ENCODE measurements at regions not wholly inside any gene's neighbourhood (a gene's known extent, or its start where the extent isn't known, plus 50 kb on each side); places are given as distances from the start of the nearest gene placed in this dataset.

DNA sequence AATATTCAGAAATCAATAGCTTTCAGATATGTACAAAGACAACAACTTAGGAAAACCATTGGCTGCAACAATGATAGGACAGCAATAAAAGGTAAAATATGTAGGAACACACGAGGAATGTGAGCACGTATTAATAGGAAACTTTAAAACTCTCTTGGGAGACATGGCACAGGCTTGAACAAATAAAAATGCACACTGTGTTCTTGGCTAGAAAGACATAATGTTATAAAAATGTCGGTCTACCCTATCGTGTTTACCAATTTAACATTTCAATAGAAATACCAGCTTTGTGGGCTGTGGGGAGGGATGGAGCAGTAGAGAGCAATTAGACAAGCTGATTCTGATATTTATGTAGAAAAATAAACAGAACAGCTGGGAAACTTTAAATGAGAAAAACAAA lies 69.0 kb upstream of the FAM9B start:
- no peak for TF ChIP-seq POLR2AphosphoS5 (IDR thresholded peaks at IDR 0.05; ENCODE audit: low read depth, low read length)
- TF ChIP-seq SIN3A (IDR thresholded peaks at IDR 0.05; ENCODE audit: borderline replicate concordance, insufficient read depth, low read length) = no peak
- TF ChIP-seq FOXP2 (optimal IDR thresholded peaks at IDR 0.05; ENCODE audit: borderline replicate concordance, extremely low read depth, extremely low read length, insufficient read depth) = no peak

GRCh38 chrX:9108054-9108453 lies 74.1 kb upstream of the FAM9B start:
- TF ChIP-seq SIN3A (IDR thresholded peaks at IDR 0.05; ENCODE audit: borderline replicate concordance, insufficient read depth, low read length) (no peak), TAF1 (IDR thresholded peaks at IDR 0.05; ENCODE audit: borderline replicate concordance, insufficient read depth, low read length) (no peak), FOXP2 (optimal IDR thresholded peaks at IDR 0.05; ENCODE audit: borderline replicate concordance, extremely low read depth, extremely low read length, insufficient read depth) (no peak), POLR2AphosphoS5 (IDR thresholded peaks at IDR 0.05; ENCODE audit: low read depth, low read length) (no peak)
- TF ChIP-seq, protein P1, sequence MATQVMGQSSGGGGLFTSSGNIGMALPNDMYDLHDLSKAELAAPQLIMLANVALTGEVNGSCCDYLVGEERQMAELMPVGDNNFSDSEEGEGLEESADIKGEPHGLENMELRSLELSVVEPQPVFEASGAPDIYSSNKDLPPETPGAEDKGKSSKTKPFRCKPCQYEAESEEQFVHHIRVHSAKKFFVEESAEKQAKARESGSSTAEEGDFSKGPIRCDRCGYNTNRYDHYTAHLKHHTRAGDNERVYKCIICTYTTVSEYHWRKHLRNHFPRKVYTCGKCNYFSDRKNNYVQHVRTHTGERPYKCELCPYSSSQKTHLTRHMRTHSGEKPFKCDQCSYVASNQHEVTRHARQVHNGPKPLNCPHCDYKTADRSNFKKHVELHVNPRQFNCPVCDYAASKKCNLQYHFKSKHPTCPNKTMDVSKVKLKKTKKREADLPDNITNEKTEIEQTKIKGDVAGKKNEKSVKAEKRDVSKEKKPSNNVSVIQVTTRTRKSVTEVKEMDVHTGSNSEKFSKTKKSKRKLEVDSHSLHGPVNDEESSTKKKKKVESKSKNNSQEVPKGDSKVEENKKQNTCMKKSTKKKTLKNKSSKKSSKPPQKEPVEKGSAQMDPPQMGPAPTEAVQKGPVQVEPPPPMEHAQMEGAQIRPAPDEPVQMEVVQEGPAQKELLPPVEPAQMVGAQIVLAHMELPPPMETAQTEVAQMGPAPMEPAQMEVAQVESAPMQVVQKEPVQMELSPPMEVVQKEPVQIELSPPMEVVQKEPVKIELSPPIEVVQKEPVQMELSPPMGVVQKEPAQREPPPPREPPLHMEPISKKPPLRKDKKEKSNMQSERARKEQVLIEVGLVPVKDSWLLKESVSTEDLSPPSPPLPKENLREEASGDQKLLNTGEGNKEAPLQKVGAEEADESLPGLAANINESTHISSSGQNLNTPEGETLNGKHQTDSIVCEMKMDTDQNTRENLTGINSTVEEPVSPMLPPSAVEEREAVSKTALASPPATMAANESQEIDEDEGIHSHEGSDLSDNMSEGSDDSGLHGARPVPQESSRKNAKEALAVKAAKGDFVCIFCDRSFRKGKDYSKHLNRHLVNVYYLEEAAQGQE (IDR thresholded peaks at IDR 0.05; ENCODE audit: insufficient read depth in 1 of 2, low read depth in 2 of 2, low read length in 2 of 2) = no peak

DNA sequence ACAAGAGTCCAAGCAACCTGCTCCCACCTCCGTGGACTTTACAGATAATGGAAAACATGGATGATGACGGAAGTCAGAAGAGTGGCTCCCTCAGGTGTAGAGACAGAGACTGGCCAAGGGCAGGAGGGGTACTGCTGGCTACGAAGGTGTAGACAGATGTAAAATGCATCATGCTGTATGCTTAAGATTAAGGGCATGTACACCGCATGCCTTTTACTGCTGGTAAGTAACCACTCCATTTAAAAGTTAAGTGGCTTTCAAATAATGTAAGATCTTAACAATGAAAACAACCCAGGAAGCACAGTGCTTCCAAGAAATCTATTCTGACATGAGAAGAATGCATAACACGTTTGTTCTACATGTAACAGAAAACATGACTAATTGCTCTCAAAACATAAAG lies 76.9 kb upstream of the FAM9B start:
- TF ChIP-seq, protein P1 (IDR thresholded peaks at IDR 0.05; ENCODE audit: insufficient read depth in 1 of 2, low read depth in 2 of 2, low read length in 2 of 2) = no peak
- TF ChIP-seq TAF1 (IDR thresholded peaks at IDR 0.05; ENCODE audit: borderline replicate concordance, insufficient read depth, low read length) (no peak), FOXP2 (optimal IDR thresholded peaks at IDR 0.05; ENCODE audit: borderline replicate concordance, extremely low read depth, extremely low read length, insufficient read depth) (no peak), SIN3A (IDR thresholded peaks at IDR 0.05; ENCODE audit: borderline replicate concordance, insufficient read depth, low read length) (no peak)

DNA sequence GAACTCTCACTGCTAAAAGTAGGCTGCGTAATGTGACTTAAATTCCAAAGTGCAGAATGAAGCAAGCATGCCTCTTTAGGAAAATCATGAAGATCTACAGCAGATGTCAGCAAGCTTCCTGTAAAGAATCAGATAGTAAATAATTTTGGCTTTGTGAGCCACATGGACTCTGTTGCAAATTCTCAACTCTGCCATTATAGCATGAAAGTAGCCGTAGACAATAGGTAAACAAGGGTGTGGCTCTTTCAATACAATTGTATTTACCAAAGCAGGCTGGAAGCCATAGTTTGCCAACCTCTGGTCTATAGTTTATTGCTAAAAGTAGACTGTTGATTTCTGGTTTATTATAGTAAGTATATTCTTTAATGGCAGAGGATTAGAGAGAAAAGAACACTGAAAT lies 80.3 kb upstream of the FAM9B start:
- TF ChIP-seq, protein P1 (IDR thresholded peaks at IDR 0.05; ENCODE audit: insufficient read depth in 1 of 2, low read depth in 2 of 2, low read length in 2 of 2) = no peak
- TF ChIP-seq POLR2AphosphoS5 (IDR thresholded peaks at IDR 0.05; ENCODE audit: low read depth, low read length) = no peak
- TF ChIP-seq TAF1 (IDR thresholded peaks at IDR 0.05; ENCODE audit: borderline replicate concordance, insufficient read depth, low read length) = no peak
- no peak for TF ChIP-seq SIN3A (IDR thresholded peaks at IDR 0.05; ENCODE audit: borderline replicate concordance, insufficient read depth, low read length)
- no peak for TF ChIP-seq FOXP2 (optimal IDR thresholded peaks at IDR 0.05; ENCODE audit: borderline replicate concordance, extremely low read depth, extremely low read length, insufficient read depth)

DNA sequence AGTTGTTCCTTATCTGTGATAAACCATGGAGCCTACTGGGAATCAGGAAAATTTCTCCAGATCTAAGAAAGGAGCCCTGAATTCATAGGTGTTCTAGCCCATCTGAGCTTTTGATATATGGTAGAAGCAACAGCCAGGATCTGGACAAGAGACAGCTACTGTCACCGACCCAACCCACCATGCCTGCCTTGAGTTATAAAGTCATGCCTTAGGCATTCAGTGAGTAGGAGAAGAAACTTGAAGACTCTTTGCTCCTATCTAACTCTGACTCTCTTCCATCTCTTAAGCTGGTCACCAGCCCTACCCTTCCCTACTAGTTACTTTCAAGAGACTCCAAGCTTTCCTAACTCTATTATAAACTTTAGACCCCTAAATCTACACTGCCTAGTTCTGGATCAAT lies 83.9 kb upstream of the FAM9B start:
- no peak for TF ChIP-seq SIN3A (IDR thresholded peaks at IDR 0.05; ENCODE audit: borderline replicate concordance, insufficient read depth, low read length)

DNA sequence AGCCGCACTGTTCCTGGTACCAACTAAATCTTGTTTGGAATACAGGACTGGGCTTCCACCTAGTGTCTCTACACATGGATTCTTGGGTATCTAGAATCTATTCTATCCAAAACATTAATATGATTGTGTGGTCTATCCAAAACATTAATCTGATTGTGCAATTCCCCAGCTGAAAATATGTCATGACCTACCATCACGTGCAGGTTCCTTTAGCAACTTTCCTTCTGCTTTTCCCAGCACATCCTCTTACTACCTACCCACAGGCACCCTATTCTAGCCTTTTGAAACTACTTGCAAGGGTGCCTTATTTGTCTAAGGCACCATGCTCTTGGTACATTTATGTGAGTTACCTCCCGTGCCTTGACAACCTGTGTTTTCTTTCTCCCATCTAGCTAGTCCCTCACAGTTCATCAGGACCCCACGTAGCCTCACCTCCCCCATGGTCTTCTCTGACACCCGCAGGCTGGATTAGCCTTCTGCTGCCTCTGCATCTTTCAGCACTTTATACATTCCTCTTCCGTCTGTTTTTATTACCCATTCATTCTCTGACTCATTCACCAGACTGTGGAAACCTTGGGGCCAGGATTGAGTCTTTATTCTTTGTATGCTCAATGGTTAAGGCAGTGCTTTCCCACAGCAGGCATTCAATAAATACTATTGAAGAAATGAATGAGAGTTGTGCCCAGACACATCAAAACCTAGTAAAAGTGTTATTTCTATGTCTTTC lies 88.8 kb upstream of the FAM9B start:
- TF ChIP-seq FOXP2 (optimal IDR thresholded peaks at IDR 0.05; ENCODE audit: borderline replicate concordance, extremely low read depth, extremely low read length, insufficient read depth) = no peak
- TF ChIP-seq, protein P1 (IDR thresholded peaks at IDR 0.05; ENCODE audit: insufficient read depth in 1 of 2, low read depth in 2 of 2, low read length in 2 of 2) = no peak
- no peak for TF ChIP-seq TAF1 (IDR thresholded peaks at IDR 0.05; ENCODE audit: borderline replicate concordance, insufficient read depth, low read length)
- no peak for TF ChIP-seq SIN3A (IDR thresholded peaks at IDR 0.05; ENCODE audit: borderline replicate concordance, insufficient read depth, low read length)
- no peak for TF ChIP-seq POLR2AphosphoS5 (IDR thresholded peaks at IDR 0.05; ENCODE audit: low read depth, low read length)
